DOHH2 (cell line): ENCODE measurements at regions not wholly inside any gene's neighbourhood (a gene's known extent, or its start where the extent isn't known, plus 50 kb on each side); places are given as distances from the start of the nearest gene placed in this dataset.

Experiments
- H3F3A ChIP-seq: fragments of 200-600 bp; sonication (generic), shearing (Covaris generic); 2 replicates; pipeline ENCODE4 v1.6.0; 2016; ENCODE audit warnings: antibody characterized with exemption, mild to moderate bottlenecking; ENCODE audit not compliant: control insufficient read depth, insufficient read depth
- H3K27ac ChIP-seq: fragments of 200-600 bp; sonication (generic); 2 replicates; pipeline ENCODE4 v1.5.1; 2014; ENCODE audit warnings: low read depth, mild to moderate bottlenecking, low read length, moderate library complexity
- H3K27me3 ChIP-seq: fragments of 200-600 bp; sonication (generic); 2 replicates; pipeline ENCODE4 v1.6.1; 2014; ENCODE audit warnings: mild to moderate bottlenecking, low read length, mixed read lengths; ENCODE audit not compliant: control insufficient read depth
- H3K36me3 ChIP-seq: fragments of 200-600 bp; sonication (generic); 2 replicates; pipeline ENCODE4 v1.6.1; 2014; ENCODE audit warnings: mild to moderate bottlenecking, low read length, moderate library complexity, mixed read lengths; ENCODE audit not compliant: control insufficient read depth
- H3K4me1 ChIP-seq: fragments of 200-600 bp; sonication (generic); 2 replicates; pipeline ENCODE4 v1.6.1; 2014; ENCODE audit warnings: mild to moderate bottlenecking, low read length, mixed read lengths; ENCODE audit not compliant: control insufficient read depth
- H3K4me2 ChIP-seq: fragments of 200-600 bp; sonication (generic); 2 replicates; pipeline ENCODE4 v1.6.0; 2014; ENCODE audit warnings: mild to moderate bottlenecking, low read length, moderate library complexity
- H3K4me3 ChIP-seq: fragments of 200-600 bp; sonication (generic); 2 replicates; pipeline ENCODE4 v1.5.1; 2014; ENCODE audit warnings: mild to moderate bottlenecking, low read length, mixed read lengths
- H3K79me2 ChIP-seq: fragments of 200-600 bp; sonication (generic); 2 replicates; pipeline ENCODE4 v1.6.1; 2014; ENCODE audit warnings: mild to moderate bottlenecking, low read length, mixed read lengths; ENCODE audit not compliant: control insufficient read depth
- H3K9me2 ChIP-seq: fragments of 200-600 bp; sonication (generic); replicated peaks from 2 replicates; pipeline ENCODE4 v1.6.1; 2014; ENCODE audit warnings: mild to moderate bottlenecking, low read length, mixed read lengths; ENCODE audit not compliant: control insufficient read depth
- H3K9me3 ChIP-seq: fragments of 200-600 bp; sonication (generic); 2 replicates; pipeline ENCODE4 v1.6.1; 2014; ENCODE audit warnings: antibody characterized with exemption, low read length, mixed read lengths; ENCODE audit not compliant: control insufficient read depth, insufficient read depth
- H4K20me1 ChIP-seq: fragments of 200-600 bp; sonication (generic); 2 replicates; pipeline ENCODE4 v1.6.0; 2014; ENCODE audit warnings: low read depth, mild to moderate bottlenecking, antibody characterized with exemption, low read length, moderate library complexity; ENCODE audit not compliant: control insufficient read depth, insufficient read depth
- EZH2phosphoT487 ChIP-seq: fragments of 200-600 bp; sonication (generic); IDR thresholded peaks from 2 replicates; pipeline ENCODE4 v1.6.1; 2017; ENCODE audit warnings: borderline replicate concordance, mild to moderate bottlenecking, antibody characterized with exemption, low read length, moderate library complexity, mixed read lengths
- TF ChIP-seq, protein P1 (sequence below): fragments of 200-600 bp; sonication (generic); IDR thresholded peaks from one replicate; pipeline ENCODE4 v1.5.1; 2014; ENCODE audit warnings: antibody characterized with exemption, mild to moderate bottlenecking, low read depth, low read length; ENCODE audit not compliant: poor library complexity, severe bottlenecking

DNA sequence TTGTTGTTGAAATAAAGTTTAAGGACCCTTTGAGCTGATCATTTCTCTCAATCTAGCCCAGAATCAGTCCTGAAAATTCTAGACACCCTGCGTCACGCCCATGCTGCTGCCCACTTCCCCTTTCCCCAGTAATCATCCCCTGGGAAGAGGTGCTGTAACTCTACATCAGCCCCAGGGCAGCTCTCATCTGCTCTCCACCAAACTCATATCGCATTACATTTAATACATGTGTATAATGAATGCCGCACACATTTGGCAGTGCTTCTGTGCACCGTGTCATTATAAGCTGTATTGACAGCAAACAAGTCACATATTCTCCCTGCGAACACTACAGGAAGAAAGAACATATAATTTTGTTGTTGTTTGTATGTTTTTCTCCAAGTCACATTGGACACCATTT lies 539.7 kb upstream of the DAB1 start:
- Histone ChIP-seq H3K9me2 (no peaks in the 10 kb centered on the region), H3K79me2 (no peaks in the 10 kb centered on the region), H3K36me3 (no peaks in the 10 kb centered on the region), H3K4me1 (no peaks in the 10 kb centered on the region), H3K27ac (no peak overlapping the region), H3K4me3 (no peak overlapping the region), H3F3A (no peaks in the 10 kb centered on the region), H3K9me3 (no peaks in the 10 kb centered on the region), H3K4me2 (no peak overlapping the region), H4K20me1 (no peaks in the 10 kb centered on the region), H3K27me3 (no peaks in the 10 kb centered on the region)
- no peak for TF ChIP-seq EZH2phosphoT487
- TF ChIP-seq, protein P1, sequence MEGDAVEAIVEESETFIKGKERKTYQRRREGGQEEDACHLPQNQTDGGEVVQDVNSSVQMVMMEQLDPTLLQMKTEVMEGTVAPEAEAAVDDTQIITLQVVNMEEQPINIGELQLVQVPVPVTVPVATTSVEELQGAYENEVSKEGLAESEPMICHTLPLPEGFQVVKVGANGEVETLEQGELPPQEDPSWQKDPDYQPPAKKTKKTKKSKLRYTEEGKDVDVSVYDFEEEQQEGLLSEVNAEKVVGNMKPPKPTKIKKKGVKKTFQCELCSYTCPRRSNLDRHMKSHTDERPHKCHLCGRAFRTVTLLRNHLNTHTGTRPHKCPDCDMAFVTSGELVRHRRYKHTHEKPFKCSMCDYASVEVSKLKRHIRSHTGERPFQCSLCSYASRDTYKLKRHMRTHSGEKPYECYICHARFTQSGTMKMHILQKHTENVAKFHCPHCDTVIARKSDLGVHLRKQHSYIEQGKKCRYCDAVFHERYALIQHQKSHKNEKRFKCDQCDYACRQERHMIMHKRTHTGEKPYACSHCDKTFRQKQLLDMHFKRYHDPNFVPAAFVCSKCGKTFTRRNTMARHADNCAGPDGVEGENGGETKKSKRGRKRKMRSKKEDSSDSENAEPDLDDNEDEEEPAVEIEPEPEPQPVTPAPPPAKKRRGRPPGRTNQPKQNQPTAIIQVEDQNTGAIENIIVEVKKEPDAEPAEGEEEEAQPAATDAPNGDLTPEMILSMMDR: no peak

DNA sequence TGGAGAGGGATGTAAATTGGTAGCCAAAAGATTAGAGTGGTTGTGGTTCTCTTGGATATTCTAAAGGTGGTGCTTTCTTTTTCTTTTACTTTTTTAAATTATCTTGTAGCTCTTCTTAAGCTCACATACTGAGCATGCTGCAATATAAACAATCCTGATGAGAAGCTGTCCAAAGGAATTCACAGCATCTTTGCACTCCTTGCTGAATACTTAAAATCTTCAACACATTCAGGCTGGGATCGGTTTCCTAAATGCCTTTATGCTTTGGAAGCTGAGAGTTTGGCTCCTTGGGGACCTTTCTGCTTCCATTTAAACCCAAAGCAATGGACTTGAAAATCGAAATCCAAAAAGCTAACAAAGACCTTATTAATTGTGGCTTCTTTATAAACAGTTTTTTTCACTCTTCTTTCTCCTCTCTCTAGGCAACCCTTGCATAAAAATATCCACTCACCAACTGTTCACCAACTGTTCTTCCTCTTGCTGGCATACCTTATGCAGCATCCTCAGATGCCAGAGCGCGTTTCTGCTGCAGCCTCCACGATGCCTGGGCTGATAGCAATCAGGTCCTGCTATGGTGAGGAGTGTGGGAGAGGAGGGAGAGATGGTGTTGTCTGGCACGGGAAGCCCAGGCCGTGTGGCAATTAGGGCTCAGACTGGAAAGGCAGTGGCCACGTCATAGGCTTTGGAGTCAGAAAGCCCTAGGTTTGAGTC lies 535.8 kb upstream of the DAB1 start:
- TF ChIP-seq, protein P1: no peak
- no peak for TF ChIP-seq EZH2phosphoT487
- no peak overlapping the region for H3K27ac ChIP-seq
- H3K9me2 ChIP-seq: no peaks in the 10 kb centered on the region
- H3K4me2 ChIP-seq: no peak overlapping the region
- no peaks in the 10 kb centered on the region for H3K36me3 ChIP-seq
- H3K27me3 ChIP-seq: no peaks in the 10 kb centered on the region
- no peaks in the 10 kb centered on the region for H3K79me2 ChIP-seq
- no peak overlapping the region for H3K4me3 ChIP-seq
- H3K4me1 ChIP-seq: no peaks in the 10 kb centered on the region
- no peaks in the 10 kb centered on the region for H3K9me3 ChIP-seq
- no peaks in the 10 kb centered on the region for H3F3A ChIP-seq
- H4K20me1 ChIP-seq: no peaks in the 10 kb centered on the region

DNA sequence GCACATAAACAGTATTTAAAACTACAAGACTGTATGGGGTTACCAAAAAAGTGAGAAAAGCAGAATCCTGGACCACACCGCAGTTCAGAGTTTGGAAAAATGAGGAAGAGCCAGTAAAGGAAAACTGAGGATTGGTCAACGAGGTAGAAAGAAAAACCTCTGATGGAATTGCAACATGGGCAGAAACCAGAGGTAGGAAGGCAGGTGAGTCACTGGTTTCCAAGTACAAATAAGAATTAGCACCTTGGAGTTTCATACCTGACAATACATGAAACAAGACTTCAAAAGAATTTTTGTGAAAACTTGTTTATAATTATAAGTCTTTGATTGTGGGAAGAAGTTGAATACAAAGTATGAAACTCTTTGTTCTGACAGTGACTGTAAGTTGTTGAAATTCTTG lies 533.7 kb upstream of the DAB1 start:
- H3K9me2 ChIP-seq: no peaks in the 10 kb centered on the region
- H3K27me3 ChIP-seq: no peaks in the 10 kb centered on the region
- no peaks in the 10 kb centered on the region for H3K9me3 ChIP-seq
- no peak overlapping the region for H3K27ac ChIP-seq
- no peaks in the 10 kb centered on the region for H3K36me3 ChIP-seq
- H4K20me1 ChIP-seq: no peaks in the 10 kb centered on the region
- no peaks in the 10 kb centered on the region for H3F3A ChIP-seq
- no peak overlapping the region for H3K4me2 ChIP-seq
- H3K4me3 ChIP-seq: no peak overlapping the region
- TF ChIP-seq EZH2phosphoT487: no peak
- TF ChIP-seq, protein P1: no peak
- H3K79me2 ChIP-seq: no peaks in the 10 kb centered on the region
- no peaks in the 10 kb centered on the region for H3K4me1 ChIP-seq
